B cell (primary cell): ENCODE measurements at regions not wholly inside any gene's neighbourhood (a gene's known extent, or its start where the extent isn't known, plus 50 kb on each side); places are given as distances from the start of the nearest gene placed in this dataset.

Experiments used
- ATAC-seq: fragments of 200-7000 bp; cut with Tn5 transposase; one replicate; pipeline ENCODE4 v1.10.0; 2021; ENCODE audit warnings: low read depth, mild to moderate bottlenecking, moderate number of reproducible peaks, moderate library complexity
- CTCF ChIA-PET: fragments of 350-600 bp; sonication (Branson Sonifier 250); formaldehyde crosslinking; loops from one replicate; lab custom pipeline; 2021; ENCODE audit warnings: antibody characterized with exemption, inconsistent platforms; lab: Charles Lee
- POLR2A ChIA-PET: fragments of 350-600 bp; sonication (Branson Sonifier 250); formaldehyde crosslinking; loops from one replicate; lab custom pipeline; 2021; ENCODE audit warnings: antibody characterized with exemption; lab: Charles Lee
- DNase-seq: peaks from one replicate; pipeline ENCODE4 v3.0.0; 2013
- H2AFZ ChIP-seq: 2 replicates; pipeline ENCODE4 v1.6.1; 2012; ENCODE audit warnings: mild to moderate bottlenecking, low read depth, low read length; ENCODE audit not compliant: insufficient read depth, poor library complexity, severe bottlenecking
- H3K27ac ChIP-seq, 2 donors: 1 replicate in 1 of 2; 2 replicates in 1 of 2; pipeline ENCODE4 v1.5.1; 2012 to 2013; ENCODE audit warnings: low read length in 2 of 2, mild to moderate bottlenecking in 2 of 2, moderate library complexity in 1 of 2
- H3K27me3 ChIP-seq, 4 experiments: fragments of 200-600 bp in 1 of 4; sonication (generic) in 1 of 4; replicated peaks in 1 of 4; 1 replicate in 2 of 4; 2 replicates in 2 of 4; pipeline versions ENCODE4 v1.6.1 to v1.7.0; 2013 to 2016; ENCODE audit warnings: low read length in 3 of 4, mild to moderate bottlenecking in 2 of 4, mixed read lengths in 1 of 4, moderate library complexity in 1 of 4; ENCODE audit not compliant: insufficient read depth in 4 of 4, control insufficient read depth in 3 of 4; ENCODE audit errors: control extremely low read depth in 1 of 4
- H3K36me3 ChIP-seq, 2 experiments: replicated peaks in 1 of 2; 1 replicate in 1 of 2; 2 replicates in 1 of 2; pipeline versions ENCODE4 v1.6.1 to v1.7.1; 2013; ENCODE audit warnings: low read length in 1 of 2; ENCODE audit not compliant: insufficient read depth in 2 of 2, control insufficient read depth in 1 of 2; ENCODE audit errors: control extremely low read depth in 1 of 2, extremely low read depth in 1 of 2
- H3K4me1 ChIP-seq, 2 donors: fragments of 200-600 bp in 1 of 2; sonication (generic) in 1 of 2; 1 replicate in 1 of 2; 2 replicates in 1 of 2; pipeline versions ENCODE4 v1.5.1 to v1.6.1; 2013 to 2017; ENCODE audit warnings: low read length in 2 of 2; ENCODE audit not compliant: control insufficient read depth in 2 of 2, insufficient read depth in 2 of 2
- H3K4me2 ChIP-seq: replicated peaks from 2 replicates; pipeline ENCODE3; 2012; ENCODE audit warnings: mild to moderate bottlenecking, low read depth, low read length; ENCODE audit not compliant: poor library complexity, severe bottlenecking
- H3K4me3 ChIP-seq, 5 experiments: fragments of 200-600 bp in 1 of 5; sonication (generic) in 1 of 5; 1 replicate in 3 of 5; 2 replicates in 2 of 5; pipeline versions ENCODE4 v1.5.1 to v1.7.0; 2011 to 2016; ENCODE audit warnings: low read length in 4 of 5, mild to moderate bottlenecking in 4 of 5, low read depth in 2 of 5, control low read depth in 1 of 5, moderate library complexity in 1 of 5; ENCODE audit not compliant: insufficient read depth in 1 of 5; ENCODE audit errors: control extremely low read depth in 1 of 5, extremely low read depth in 1 of 5
- H3K79me2 ChIP-seq: fragments of 200-600 bp; sonication (generic); one replicate; pipeline ENCODE4 v1.6.0; 2016; ENCODE audit warnings: low read length; ENCODE audit not compliant: control insufficient read depth, insufficient read depth
- H3K9ac ChIP-seq: fragments of 200-600 bp; sonication (generic); 2 replicates; pipeline ENCODE4 v1.6.1; 2017; ENCODE audit warnings: mild to moderate bottlenecking, low read length, moderate library complexity
- H3K9me3 ChIP-seq, 3 donors: one replicate each; pipeline versions ENCODE4 v1.6.1 to v1.7.1; 2013; ENCODE audit warnings: low read length in 2 of 3; ENCODE audit not compliant: control insufficient read depth in 2 of 3, insufficient read depth in 1 of 3; ENCODE audit errors: control extremely low read depth in 1 of 3
- H4K20me1 ChIP-seq: 2 replicates; pipeline ENCODE4 v1.6.0; 2012; ENCODE audit warnings: mild to moderate bottlenecking, low read length; ENCODE audit not compliant: insufficient read depth, control insufficient read depth, poor library complexity, severe bottlenecking
- H3K27ac Mint-ChIP-seq: one replicate; pipeline ENCODE4 v1.8.0; 2021; ENCODE audit warnings: mixed read lengths
- H3K27me3 Mint-ChIP-seq: one replicate; pipeline ENCODE4 v1.8.0; 2021; ENCODE audit warnings: mixed read lengths
- H3K4me1 Mint-ChIP-seq: one replicate; pipeline ENCODE4 v1.8.0; 2021; ENCODE audit warnings: mixed read lengths
- H3K4me3 Mint-ChIP-seq: one replicate; pipeline ENCODE4 v1.8.0; 2021; ENCODE audit warnings: mixed read lengths
- H3K9me3 Mint-ChIP-seq: one replicate; pipeline ENCODE4 v1.8.0; 2022; ENCODE audit warnings: mixed read lengths; ENCODE audit not compliant: insufficient read depth
- EZH2 ChIP-seq: IDR thresholded peaks from 2 replicates; pipeline ENCODE4 v1.6.1; 2012; ENCODE audit warnings: borderline replicate concordance, low read depth, mild to moderate bottlenecking, moderate library complexity, low read length; ENCODE audit not compliant: insufficient read depth, poor library complexity, severe bottlenecking
- WGBS: methylation state at CpG from one replicate; pipeline ENCODE4 v1.1.5; 2013; ENCODE audit warnings: missing lambda C conversion rate; ENCODE audit not compliant: insufficient coverage; 5-methylcytosine and 5-hydroxymethylcytosine counted together
- intact Hi-C: fragments of 100-400 bp; cut with micrococcal nuclease; formaldehyde crosslinking; loops from one replicate; pipeline ENCODE4 v1.10.0; 2022
- TF ChIP-seq, protein P1 (sequence below): fragments of 200-600 bp; IDR thresholded peaks from one replicate; pipeline ENCODE4 v1.8.0; 2022; ENCODE audit warnings: antibody characterized with exemption, mild to moderate bottlenecking

DNA sequence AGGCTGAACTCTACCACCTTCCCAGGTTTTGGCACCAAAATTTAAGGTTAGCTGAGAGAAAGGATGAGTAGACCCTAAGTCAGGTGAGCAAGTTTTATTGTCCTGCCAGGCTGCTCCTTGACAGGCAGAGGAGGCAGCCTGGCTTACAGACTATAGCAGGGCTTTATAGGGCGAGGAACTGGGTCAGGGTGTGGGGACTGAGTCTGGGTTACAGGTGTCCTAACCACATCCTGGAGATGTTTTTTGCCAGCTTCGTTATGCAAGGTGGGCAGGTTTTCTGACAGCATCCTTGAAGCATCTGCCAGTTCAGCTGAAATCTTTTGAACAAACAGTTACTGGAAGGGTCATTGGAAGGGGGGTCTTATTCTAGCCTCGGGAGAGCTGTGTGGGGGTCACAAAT is 905.7 kb upstream of the SLITRK5 start:
- Histone ChIP-seq H3K79me2 (no peaks in the 10 kb centered on the region), H3K27ac (no peak overlapping the region), H4K20me1 (no peaks in the 10 kb centered on the region), H2AFZ (no peak overlapping the region), H3K27me3 (no peaks in the 10 kb centered on the region), H3K9me3 (peaks cover 0 to 16% (median 0%) of the 10 kb centered on the region in 3 donors), H3K4me1 (no peaks in the 10 kb centered on the region), H3K4me2 (no peak overlapping the region), H3K4me3 (no peak overlapping the region), H3K36me3 (no peaks in the 10 kb centered on the region), H3K9ac (no peak overlapping the region)
- no peaks in the 10 kb centered on the region for H3K27me3 Mint-ChIP-seq
- no peak overlapping the region for H3K4me3 Mint-ChIP-seq
- ChIA-PET CTCF (no interaction called here), POLR2A (no interaction called here)
- H3K4me1 Mint-ChIP-seq, result no peaks in the 10 kb centered on the region
- TF ChIP-seq, protein P1, sequence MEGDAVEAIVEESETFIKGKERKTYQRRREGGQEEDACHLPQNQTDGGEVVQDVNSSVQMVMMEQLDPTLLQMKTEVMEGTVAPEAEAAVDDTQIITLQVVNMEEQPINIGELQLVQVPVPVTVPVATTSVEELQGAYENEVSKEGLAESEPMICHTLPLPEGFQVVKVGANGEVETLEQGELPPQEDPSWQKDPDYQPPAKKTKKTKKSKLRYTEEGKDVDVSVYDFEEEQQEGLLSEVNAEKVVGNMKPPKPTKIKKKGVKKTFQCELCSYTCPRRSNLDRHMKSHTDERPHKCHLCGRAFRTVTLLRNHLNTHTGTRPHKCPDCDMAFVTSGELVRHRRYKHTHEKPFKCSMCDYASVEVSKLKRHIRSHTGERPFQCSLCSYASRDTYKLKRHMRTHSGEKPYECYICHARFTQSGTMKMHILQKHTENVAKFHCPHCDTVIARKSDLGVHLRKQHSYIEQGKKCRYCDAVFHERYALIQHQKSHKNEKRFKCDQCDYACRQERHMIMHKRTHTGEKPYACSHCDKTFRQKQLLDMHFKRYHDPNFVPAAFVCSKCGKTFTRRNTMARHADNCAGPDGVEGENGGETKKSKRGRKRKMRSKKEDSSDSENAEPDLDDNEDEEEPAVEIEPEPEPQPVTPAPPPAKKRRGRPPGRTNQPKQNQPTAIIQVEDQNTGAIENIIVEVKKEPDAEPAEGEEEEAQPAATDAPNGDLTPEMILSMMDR, result no peak
- no peak for TF ChIP-seq EZH2
- ATAC-seq, result no peak
- H3K9me3 Mint-ChIP-seq, result peaks cover 17% of the 10 kb centered on the region
- intact Hi-C loops, result no loop called here
- 77% methylated on average over 3 of the region's 3 CpGs for WGBS
- no peak overlapping the region for H3K27ac Mint-ChIP-seq
- DNase-seq, result no peak

DNA sequence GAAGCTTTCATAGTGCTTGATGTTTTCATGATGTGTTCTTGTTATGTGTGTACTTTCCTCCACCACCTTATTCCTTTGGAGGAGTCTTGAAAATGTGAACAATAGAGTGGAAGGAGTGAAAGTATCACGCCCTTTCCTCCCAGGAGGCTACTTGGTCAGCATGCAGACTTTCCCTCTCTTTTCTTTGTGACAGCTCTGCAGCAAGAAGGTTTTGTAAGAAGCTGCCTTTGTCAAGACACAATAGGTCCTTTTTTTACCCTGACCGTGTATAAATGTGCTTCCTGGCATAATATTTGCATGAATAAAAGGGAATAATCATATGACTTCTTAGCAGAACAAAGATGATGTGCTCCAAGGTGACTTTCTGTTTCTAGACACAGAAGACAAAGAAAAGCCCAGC is 882.6 kb upstream of the SLITRK5 start:
- Mint-ChIP-seq H3K4me1 (no peaks in the 10 kb centered on the region), H3K27me3 (no peaks in the 10 kb centered on the region), H3K27ac (no peak overlapping the region), H3K9me3 (peaks cover 3% of the 10 kb centered on the region), H3K4me3 (no peak overlapping the region)
- TF ChIP-seq EZH2, result no peak
- TF ChIP-seq, protein P1, result no peak
- no peak overlapping the region for H2AFZ ChIP-seq
- H4K20me1 ChIP-seq, result no peaks in the 10 kb centered on the region
- no peaks in the 10 kb centered on the region for H3K27me3 ChIP-seq
- intact Hi-C loops, result no loop called here
- no peak overlapping the region for H3K27ac ChIP-seq
- H3K4me2 ChIP-seq, result no peak overlapping the region
- no peak overlapping the region for H3K4me3 ChIP-seq
- H3K9me3 ChIP-seq, result peaks cover 0 to 8% (median 0%) of the 10 kb centered on the region in 3 donors
- WGBS, result no CpG with 5 or more reads among the region's 2 CpGs
- no peaks in the 10 kb centered on the region for H3K4me1 ChIP-seq
- ChIA-PET CTCF (no interaction called here), POLR2A (no interaction called here)
- H3K79me2 ChIP-seq, result no peaks in the 10 kb centered on the region
- no peak for DNase-seq
- H3K9ac ChIP-seq, result no peak overlapping the region
- no peak for ATAC-seq
- H3K36me3 ChIP-seq, result no peaks in the 10 kb centered on the region
